Skeletal muscle satellite cell (primary cell): ENCODE measurements at regions not wholly inside any gene's neighbourhood (a gene's known extent, or its start where the extent isn't known, plus 50 kb on each side); places are given as distances from the start of the nearest gene placed in this dataset.

Experiments
- H3K27me3 ChIP-seq: 2 replicates; pipeline ENCODE4 v1.7.0; 2013; ENCODE audit warnings: low read length; ENCODE audit not compliant: control insufficient read depth, insufficient read depth
- H3K36me3 ChIP-seq: 2 replicates; pipeline ENCODE4 v1.7.0; 2013; ENCODE audit warnings: mild to moderate bottlenecking, control low read depth, low read length; ENCODE audit not compliant: insufficient read depth
- H3K4me1 ChIP-seq: 2 replicates; pipeline ENCODE4 v1.7.0; 2013; ENCODE audit warnings: low read length; ENCODE audit not compliant: control insufficient read depth, insufficient read depth
- H3K4me2 ChIP-seq: 2 replicates; pipeline ENCODE4 v1.7.0; 2013; ENCODE audit warnings: mild to moderate bottlenecking, low read length
- H3K4me3 ChIP-seq: 2 replicates; pipeline ENCODE4 v1.7.0; 2013; ENCODE audit warnings: low read length
- H3K9ac ChIP-seq: 2 replicates; pipeline ENCODE4 v1.7.0; 2013; ENCODE audit warnings: mild to moderate bottlenecking, low read depth, low read length, moderate library complexity
- H3K9me3 ChIP-seq: replicated peaks from 2 replicates; pipeline ENCODE4 v1.7.0; 2013; ENCODE audit warnings: mild to moderate bottlenecking, control low read depth, low read length

GRCh38 chr5:68161156-68161555 lies 54.4 kb upstream of the PIK3R1 start:
- Histone ChIP-seq H3K36me3 (no peaks in the 10 kb centered on the region), H3K27me3 (no peaks in the 10 kb centered on the region), H3K4me3 (no peak overlapping the region), H3K4me2 (no peak overlapping the region), H3K4me1 (no peaks in the 10 kb centered on the region), H3K9ac (no peak overlapping the region), H3K9me3 (no peaks in the 10 kb centered on the region)

GRCh38 chr5:68159224-68159951 lies 56.2 kb upstream of the PIK3R1 start:
- Histone ChIP-seq H3K36me3 (no peaks in the 10 kb centered on the region), H3K4me3 (no peak overlapping the region), H3K4me2 (no peak overlapping the region), H3K9me3 (no peaks in the 10 kb centered on the region), H3K4me1 (no peaks in the 10 kb centered on the region), H3K27me3 (no peaks in the 10 kb centered on the region), H3K9ac (no peak overlapping the region)

GRCh38 chr5:68155940-68156339 lies 59.6 kb upstream of the PIK3R1 start:
- no peaks in the 10 kb centered on the region for H3K27me3 ChIP-seq
- no peak overlapping the region for H3K9ac ChIP-seq
- no peak overlapping the region for H3K4me3 ChIP-seq
- H3K4me2 ChIP-seq, result no peak overlapping the region
- no peaks in the 10 kb centered on the region for H3K36me3 ChIP-seq
- H3K4me1 ChIP-seq, result no peaks in the 10 kb centered on the region
- no peaks in the 10 kb centered on the region for H3K9me3 ChIP-seq

- Histone ChIP-seq H3K4me1 (no peaks in the 10 kb centered on the region), H3K4me3 (no peak overlapping the region), H3K9me3 (no peaks in the 10 kb centered on the region), H3K9ac (no peak overlapping the region), H3K27me3 (no peaks in the 10 kb centered on the region), H3K4me2 (no peak overlapping the region), H3K36me3 (no peaks in the 10 kb centered on the region)
Observed at GRCh38 chr5:68154119-68154857, 61.3 kb upstream of the PIK3R1 start.

- H3K9me3 ChIP-seq, result no peaks in the 10 kb centered on the region
- H3K27me3 ChIP-seq, result no peaks in the 10 kb centered on the region
- H3K36me3 ChIP-seq, result no peaks in the 10 kb centered on the region
- H3K4me3 ChIP-seq, result no peak overlapping the region
- H3K4me2 ChIP-seq, result no peak overlapping the region
- H3K9ac ChIP-seq, result no peak overlapping the region
- peaks cover 5% of the 10 kb centered on the region for H3K4me1 ChIP-seq
Observed at GRCh38 chr5:68151812-68152211, 63.7 kb upstream of the PIK3R1 start.

- H3K4me3 ChIP-seq, result no peak overlapping the region
- H3K27me3 ChIP-seq, result no peaks in the 10 kb centered on the region
- no peaks in the 10 kb centered on the region for H3K9me3 ChIP-seq
- H3K36me3 ChIP-seq, result no peaks in the 10 kb centered on the region
- peaks cover 5% of the 10 kb centered on the region for H3K4me1 ChIP-seq
- H3K9ac ChIP-seq, result no peak overlapping the region
- H3K4me2 ChIP-seq, result no peak overlapping the region
Observed at GRCh38 chr5:68149189-68149588, 66.4 kb upstream of the PIK3R1 start.

GRCh38 chr5:68148096-68148495 lies 67.5 kb upstream of the PIK3R1 start:
- no peaks in the 10 kb centered on the region for H3K9me3 ChIP-seq
- H3K4me3 ChIP-seq, result no peak overlapping the region
- H3K27me3 ChIP-seq, result no peaks in the 10 kb centered on the region
- peaks cover 5% of the 10 kb centered on the region for H3K4me1 ChIP-seq
- H3K4me2 ChIP-seq, result no peak overlapping the region
- H3K36me3 ChIP-seq, result no peaks in the 10 kb centered on the region
- no peak overlapping the region for H3K9ac ChIP-seq

- Histone ChIP-seq H3K4me2 (no peak overlapping the region), H3K9ac (no peak overlapping the region), H3K4me1 (peaks cover 5% of the 10 kb centered on the region), H3K4me3 (no peak overlapping the region), H3K27me3 (no peaks in the 10 kb centered on the region), H3K36me3 (no peaks in the 10 kb centered on the region), H3K9me3 (no peaks in the 10 kb centered on the region)
Observed at GRCh38 chr5:68147659-68148058, 67.9 kb upstream of the PIK3R1 start.

- Histone ChIP-seq H3K4me3 (no peak overlapping the region), H3K4me2 (peak overlapping the region; percentile 18), H3K36me3 (no peaks in the 10 kb centered on the region), H3K9me3 (no peaks in the 10 kb centered on the region), H3K27me3 (no peaks in the 10 kb centered on the region), H3K4me1 (peaks cover 15% of the 10 kb centered on the region), H3K9ac (peak overlapping the region; percentile 2)
Observed at GRCh38 chr5:68141494-68141893, 74.1 kb upstream of the PIK3R1 start.

GRCh38 chr5:68140763-68141162 lies 74.8 kb upstream of the PIK3R1 start:
- H3K27me3 ChIP-seq, result no peaks in the 10 kb centered on the region
- H3K4me1 ChIP-seq, result peaks cover 15% of the 10 kb centered on the region
- no peak overlapping the region for H3K9ac ChIP-seq
- H3K4me2 ChIP-seq, result no peak overlapping the region
- no peak overlapping the region for H3K4me3 ChIP-seq
- H3K9me3 ChIP-seq, result no peaks in the 10 kb centered on the region
- no peaks in the 10 kb centered on the region for H3K36me3 ChIP-seq

- H3K4me1 ChIP-seq, result peaks cover 15% of the 10 kb centered on the region
- no peaks in the 10 kb centered on the region for H3K27me3 ChIP-seq
- no peak overlapping the region for H3K9ac ChIP-seq
- H3K9me3 ChIP-seq, result no peaks in the 10 kb centered on the region
- H3K36me3 ChIP-seq, result no peaks in the 10 kb centered on the region
- H3K4me2 ChIP-seq, result no peak overlapping the region
- H3K4me3 ChIP-seq, result no peak overlapping the region
Observed at GRCh38 chr5:68139611-68140441, 75.7 kb upstream of the PIK3R1 start.
